ENCODE measurements at regions not wholly inside any gene's neighbourhood (a gene's known extent, or its start where the extent isn't known, plus 50 kb on each side); places are given as distances from the start of the nearest gene placed in this dataset.

DNA sequence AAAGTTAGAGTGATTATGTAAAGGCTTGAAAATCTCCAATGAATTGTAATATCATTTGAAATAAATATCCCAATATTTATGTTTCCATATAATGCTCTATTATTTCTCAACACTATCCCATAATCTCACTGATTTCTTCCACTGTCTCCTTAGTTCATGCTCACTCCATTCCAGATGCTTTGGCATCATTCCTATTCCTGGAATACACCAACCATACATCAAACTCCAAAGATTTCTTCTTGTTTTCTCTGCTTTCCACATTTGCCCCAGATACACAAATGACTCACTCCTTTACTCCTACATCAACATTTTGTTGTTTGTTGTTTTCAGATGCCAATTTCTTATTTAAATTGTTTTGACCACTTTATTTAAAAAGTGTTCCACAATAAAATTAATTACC, 1390.8 kb downstream of the ZPLD1 start:
- H3K27ac ChIP-seq: no peak overlapping the region
- CTCF ChIA-PET: no interaction called here
- TF ChIP-seq, protein P1, sequence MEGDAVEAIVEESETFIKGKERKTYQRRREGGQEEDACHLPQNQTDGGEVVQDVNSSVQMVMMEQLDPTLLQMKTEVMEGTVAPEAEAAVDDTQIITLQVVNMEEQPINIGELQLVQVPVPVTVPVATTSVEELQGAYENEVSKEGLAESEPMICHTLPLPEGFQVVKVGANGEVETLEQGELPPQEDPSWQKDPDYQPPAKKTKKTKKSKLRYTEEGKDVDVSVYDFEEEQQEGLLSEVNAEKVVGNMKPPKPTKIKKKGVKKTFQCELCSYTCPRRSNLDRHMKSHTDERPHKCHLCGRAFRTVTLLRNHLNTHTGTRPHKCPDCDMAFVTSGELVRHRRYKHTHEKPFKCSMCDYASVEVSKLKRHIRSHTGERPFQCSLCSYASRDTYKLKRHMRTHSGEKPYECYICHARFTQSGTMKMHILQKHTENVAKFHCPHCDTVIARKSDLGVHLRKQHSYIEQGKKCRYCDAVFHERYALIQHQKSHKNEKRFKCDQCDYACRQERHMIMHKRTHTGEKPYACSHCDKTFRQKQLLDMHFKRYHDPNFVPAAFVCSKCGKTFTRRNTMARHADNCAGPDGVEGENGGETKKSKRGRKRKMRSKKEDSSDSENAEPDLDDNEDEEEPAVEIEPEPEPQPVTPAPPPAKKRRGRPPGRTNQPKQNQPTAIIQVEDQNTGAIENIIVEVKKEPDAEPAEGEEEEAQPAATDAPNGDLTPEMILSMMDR (conservative IDR thresholded peaks at IDR 0.05; ENCODE audit: low read depth): no peak
- DNase-seq (ENCODE audit: low spot score): no peak
- POLR2A ChIA-PET (ENCODE audit: low non-redundant PET): no interaction called here

DNA sequence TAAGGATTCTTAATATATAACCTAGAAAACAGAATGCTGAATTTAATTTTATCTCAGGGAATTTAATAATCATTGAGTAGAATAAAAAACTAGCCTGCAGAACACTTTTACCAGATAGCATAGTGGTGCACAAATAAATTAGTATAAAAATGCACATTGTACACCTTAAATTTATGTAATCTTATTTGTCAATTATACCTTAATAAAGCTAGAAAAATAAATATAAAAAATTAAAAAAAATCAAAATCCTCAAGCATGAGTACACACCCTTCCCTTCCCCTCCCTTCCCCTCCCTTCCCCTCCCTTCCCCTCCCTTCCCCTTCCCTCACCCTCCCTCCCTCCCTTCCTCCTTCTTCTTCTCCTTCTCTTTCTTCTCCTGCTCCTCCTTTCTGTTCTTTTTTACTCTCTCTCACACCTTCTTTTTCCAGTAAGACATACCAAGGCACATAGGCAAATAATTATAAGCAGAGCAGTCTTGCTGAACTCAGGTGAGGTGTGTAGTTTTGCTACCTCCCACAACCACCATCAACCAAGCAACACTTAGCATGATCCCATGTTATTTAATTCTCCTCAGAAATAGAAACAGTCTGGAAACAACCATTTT, 1395.0 kb downstream of the ZPLD1 start:
- no peak for DNase-seq (ENCODE audit: low spot score)
- TF ChIP-seq, protein P1 (conservative IDR thresholded peaks at IDR 0.05; ENCODE audit: low read depth): no peak
- ChIA-PET POLR2A (ENCODE audit: low non-redundant PET) (no interaction called here), CTCF (interaction anchor here (0.7 kb wide), 1 partner anchor 471 kb away, joined by 6 read pairs; no protein-coding TSS in a partner anchor)
- no peak overlapping the region for H3K27ac ChIP-seq

DNA sequence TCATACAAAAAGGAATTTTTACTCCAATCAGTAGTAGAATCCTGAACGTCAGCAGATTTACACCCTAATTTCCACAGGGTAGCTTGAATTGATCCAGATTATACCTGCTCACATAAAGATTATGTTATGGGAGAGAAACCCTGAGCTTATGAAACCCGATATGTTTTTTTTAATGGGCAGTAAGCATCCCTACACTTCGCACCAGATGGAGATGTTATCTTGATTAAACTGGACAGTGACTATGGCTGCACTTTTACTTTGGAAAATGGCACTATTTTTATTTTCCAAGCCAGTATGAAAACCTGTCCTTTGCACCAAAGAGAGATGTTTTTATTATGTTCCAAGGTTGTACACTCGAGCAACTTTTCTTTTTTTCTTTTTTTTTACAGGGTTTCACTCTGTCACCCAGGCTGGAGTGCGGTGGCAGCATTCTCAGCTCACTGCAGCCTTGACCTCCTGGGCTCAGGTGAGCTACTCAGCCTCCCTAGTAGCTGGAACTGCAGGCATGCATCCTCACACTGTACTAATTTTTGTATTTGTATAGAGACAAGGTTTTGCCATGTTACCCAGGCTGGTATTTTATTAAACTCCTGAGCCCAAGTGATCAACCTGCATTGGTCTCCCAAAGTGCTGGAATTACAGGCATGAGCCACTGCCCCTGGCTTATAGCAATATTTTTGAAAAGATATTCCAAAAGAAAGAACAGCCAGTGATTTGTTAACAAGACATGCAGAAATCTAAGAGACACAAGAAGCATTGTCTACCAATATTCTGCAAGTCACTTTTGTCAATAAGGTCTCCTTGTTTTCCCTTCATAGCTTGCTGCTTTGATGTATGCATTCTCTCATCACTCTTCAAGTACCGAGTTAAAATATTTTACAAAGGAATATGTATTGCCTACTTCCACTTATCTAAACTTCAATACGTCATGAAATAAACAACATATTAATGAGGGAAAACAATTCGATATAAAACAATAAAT, 1412.6 kb downstream of the ZPLD1 start:
- POLR2A ChIA-PET (ENCODE audit: low non-redundant PET): no interaction called here
- no peak for DNase-seq (ENCODE audit: low spot score)
- CTCF ChIA-PET: no interaction called here
- TF ChIP-seq, protein P1 (conservative IDR thresholded peaks at IDR 0.05; ENCODE audit: low read depth): no peak
- H3K27ac ChIP-seq: no peak overlapping the region

DNA sequence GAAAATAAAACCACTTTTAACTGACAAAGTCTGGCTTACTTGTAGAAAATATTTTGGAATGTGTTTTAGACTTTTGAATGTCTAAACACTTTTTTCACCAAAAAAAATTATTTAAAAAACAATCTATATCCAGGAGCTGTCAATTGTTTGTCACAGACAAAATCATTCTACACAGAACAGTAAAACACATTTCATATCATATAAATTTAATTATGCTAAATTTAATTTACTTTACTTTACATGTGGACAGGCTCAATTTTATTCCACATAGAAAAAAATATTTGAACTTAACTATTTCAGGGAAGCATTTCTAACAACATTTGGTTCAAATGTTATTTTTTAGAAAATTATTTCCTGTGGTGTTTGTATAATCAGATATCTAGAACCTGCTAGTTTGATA, 1417.0 kb downstream of the ZPLD1 start:
- ChIA-PET POLR2A (ENCODE audit: low non-redundant PET) (no interaction called here), CTCF (no interaction called here)
- TF ChIP-seq, protein P1 (conservative IDR thresholded peaks at IDR 0.05; ENCODE audit: low read depth): no peak
- no peak overlapping the region for H3K27ac ChIP-seq
- no peak for DNase-seq (ENCODE audit: low spot score)

DNA sequence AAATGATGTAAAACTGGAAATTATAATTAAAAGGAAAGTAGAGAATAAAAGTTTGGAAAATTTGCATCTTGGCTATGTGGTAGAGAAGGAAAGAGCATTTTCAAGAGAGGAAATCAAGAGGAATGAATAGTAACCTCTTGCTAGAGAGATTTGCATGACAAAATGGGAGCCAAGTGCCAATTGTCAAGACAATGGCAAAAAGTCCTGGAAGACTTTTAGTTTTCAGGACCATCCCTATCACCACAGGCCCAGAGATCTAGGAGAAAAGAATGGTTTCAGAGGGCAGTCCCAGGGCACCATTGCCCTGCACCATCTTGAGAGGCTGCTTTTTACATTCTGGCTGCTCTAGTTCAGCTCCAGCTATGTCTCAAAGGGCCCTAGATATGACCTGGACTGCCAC, 1427.6 kb downstream of the ZPLD1 start:
- TF ChIP-seq, protein P1 (conservative IDR thresholded peaks at IDR 0.05; ENCODE audit: low read depth): no peak
- POLR2A ChIA-PET (ENCODE audit: low non-redundant PET): no interaction called here
- no peak for DNase-seq (ENCODE audit: low spot score)
- no peak overlapping the region for H3K27ac ChIP-seq
- CTCF ChIA-PET: no interaction called here

DNA sequence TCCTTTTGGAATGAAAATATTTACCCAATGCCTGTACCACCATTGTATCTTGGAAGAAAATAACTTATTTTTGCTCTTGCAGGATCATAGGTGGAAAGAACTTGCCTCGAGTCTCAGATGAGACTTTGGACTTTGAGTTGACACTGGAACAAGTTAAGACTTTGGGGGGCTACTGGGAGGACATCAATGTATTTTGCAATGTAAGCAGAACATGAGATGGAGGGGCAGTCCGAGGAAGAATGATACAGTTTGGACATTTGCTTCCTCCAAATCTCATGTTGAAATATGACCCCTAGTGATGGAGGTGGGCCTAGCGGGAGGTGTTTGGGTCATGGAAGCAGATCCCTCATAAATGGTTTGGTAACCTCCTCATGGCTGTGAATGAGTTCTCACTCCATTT, 1428.6 kb downstream of the ZPLD1 start:
- TF ChIP-seq, protein P1 (conservative IDR thresholded peaks at IDR 0.05; ENCODE audit: low read depth): no peak
- no peak overlapping the region for H3K27ac ChIP-seq
- no peak for DNase-seq (ENCODE audit: low spot score)
- CTCF ChIA-PET: no interaction called here
- POLR2A ChIA-PET (ENCODE audit: low non-redundant PET): no interaction called here
